Spleen (tissue), 7 donors: ENCODE measurements at regions not wholly inside any gene's neighbourhood (a gene's known extent, or its start where the extent isn't known, plus 50 kb on each side); places are given as distances from the start of the nearest gene placed in this dataset.

Experiments used
- CTCF ChIP-seq, 11 experiments: fragments of 200-600 bp in 7 of 11; fragments of 450-650 bp in 4 of 11; sonication (generic) in 4 of 11; IDR thresholded peaks in 8 of 11; conservative IDR thresholded peaks in 3 of 11; 1 replicate in 7 of 11; 2 replicates in 4 of 11; pipeline versions ENCODE4 v1.4.0 to v1.8.0; 2016 to 2021; ENCODE audit warnings: antibody characterized with exemption in 11 of 11, inconsistent platforms in 4 of 11, mild to moderate bottlenecking in 1 of 11
- POLR2A ChIP-seq, 3 donors: fragments of 450-650 bp; IDR thresholded peaks; one replicate each; pipeline ENCODE4 v1.5.1; 2017; ENCODE audit warnings: antibody characterized with exemption in 3 of 3, mild to moderate bottlenecking in 1 of 3
- POLR2AphosphoS5 ChIP-seq, 3 donors: sonication (generic); formaldehyde crosslinking; IDR thresholded peaks; one replicate each; pipeline ENCODE4 v1.5.1; 2017; ENCODE audit warnings: antibody characterized with exemption in 3 of 3
- donor health status: DM: no; HTN: no; CAD: no; lungs with moderate emphysema.
- donor health status: DM: no; HTN: no; CAD: no.
- donor health status: DM: no; HTN: no; CAD: no.

- TF ChIP-seq POLR2A (IDR thresholded peaks at IDR 0.05): no peak
- no peak for TF ChIP-seq CTCF (IDR thresholded peaks at IDR 0.05 in 8 of 11, conservative IDR thresholded peaks at IDR 0.05 in 3 of 11)
- TF ChIP-seq POLR2AphosphoS5 (IDR thresholded peaks at IDR 0.05): no peak
Measured at GRCh38 chr2:7492719-7493118, 575.5 kb downstream of the RNF144A start.
